B cell (primary cell): ENCODE measurements at regions not wholly inside any gene's neighbourhood (a gene's known extent, or its start where the extent isn't known, plus 50 kb on each side); places are given as distances from the start of the nearest gene placed in this dataset.

Experiments
- EZH2 ChIP-seq: IDR thresholded peaks from 2 replicates; pipeline ENCODE4 v1.6.1; 2012; ENCODE audit warnings: borderline replicate concordance, low read depth, mild to moderate bottlenecking, moderate library complexity, low read length; ENCODE audit not compliant: insufficient read depth, poor library complexity, severe bottlenecking
- TF ChIP-seq, protein P1 (sequence below): fragments of 200-600 bp; IDR thresholded peaks from one replicate; pipeline ENCODE4 v1.8.0; 2022; ENCODE audit warnings: antibody characterized with exemption, mild to moderate bottlenecking

GRCh38 chr5:89498699-89499098, 615.7 kb upstream of the MEF2C start:
- TF ChIP-seq, protein P1, sequence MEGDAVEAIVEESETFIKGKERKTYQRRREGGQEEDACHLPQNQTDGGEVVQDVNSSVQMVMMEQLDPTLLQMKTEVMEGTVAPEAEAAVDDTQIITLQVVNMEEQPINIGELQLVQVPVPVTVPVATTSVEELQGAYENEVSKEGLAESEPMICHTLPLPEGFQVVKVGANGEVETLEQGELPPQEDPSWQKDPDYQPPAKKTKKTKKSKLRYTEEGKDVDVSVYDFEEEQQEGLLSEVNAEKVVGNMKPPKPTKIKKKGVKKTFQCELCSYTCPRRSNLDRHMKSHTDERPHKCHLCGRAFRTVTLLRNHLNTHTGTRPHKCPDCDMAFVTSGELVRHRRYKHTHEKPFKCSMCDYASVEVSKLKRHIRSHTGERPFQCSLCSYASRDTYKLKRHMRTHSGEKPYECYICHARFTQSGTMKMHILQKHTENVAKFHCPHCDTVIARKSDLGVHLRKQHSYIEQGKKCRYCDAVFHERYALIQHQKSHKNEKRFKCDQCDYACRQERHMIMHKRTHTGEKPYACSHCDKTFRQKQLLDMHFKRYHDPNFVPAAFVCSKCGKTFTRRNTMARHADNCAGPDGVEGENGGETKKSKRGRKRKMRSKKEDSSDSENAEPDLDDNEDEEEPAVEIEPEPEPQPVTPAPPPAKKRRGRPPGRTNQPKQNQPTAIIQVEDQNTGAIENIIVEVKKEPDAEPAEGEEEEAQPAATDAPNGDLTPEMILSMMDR: no peak
- TF ChIP-seq EZH2: no peak
